HG03103 (cell line): ENCODE measurements at regions not wholly inside any gene's neighbourhood (a gene's known extent, or its start where the extent isn't known, plus 50 kb on each side); places are given as distances from the start of the nearest gene placed in this dataset.

Experiments used
- ATAC-seq: cut with Tn5 transposase; IDR thresholded peaks from one replicate; pipeline ENCODE4 v1.9.1; 2021; ENCODE audit warnings: low read depth; ENCODE audit not compliant: unreplicated experiment

DNA sequence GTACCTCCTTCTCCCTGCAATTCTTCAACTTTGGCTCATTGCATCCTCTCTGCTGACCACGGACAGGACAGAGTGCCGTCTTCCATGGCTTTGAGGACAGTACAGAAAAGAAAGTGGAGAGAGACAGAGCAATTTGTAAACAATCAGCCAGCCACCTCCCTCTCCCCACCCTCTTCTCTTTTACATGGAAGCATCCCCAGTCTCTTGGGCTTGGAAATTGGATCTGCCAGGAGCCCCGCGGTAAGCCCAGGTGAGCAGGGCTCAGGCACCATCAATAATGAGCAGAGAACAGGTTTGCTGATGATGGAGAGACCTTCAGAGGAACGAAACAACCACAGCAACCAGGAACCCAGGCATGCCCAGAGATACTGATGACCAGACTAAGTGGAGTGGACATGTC, 194.9 kb upstream of the TNRC6C start:
- no peak for ATAC-seq

DNA sequence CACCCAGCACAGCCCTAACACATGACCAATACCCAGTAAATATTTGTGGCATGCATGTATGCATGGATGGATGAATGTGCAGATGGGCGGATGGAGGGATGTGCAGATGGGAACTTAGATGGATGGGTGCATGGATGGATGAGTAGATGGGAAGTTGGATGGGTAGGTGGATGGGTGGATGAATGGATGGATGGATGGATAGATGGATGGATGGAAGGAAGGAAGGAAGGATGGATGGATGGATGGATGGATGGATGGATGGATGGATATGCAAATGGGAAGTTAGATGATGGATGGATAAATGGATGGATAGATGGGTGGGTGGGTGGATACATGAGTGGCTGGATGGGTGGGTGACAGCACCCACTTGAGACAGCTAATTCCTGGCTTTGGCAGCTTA, 193.2 kb upstream of the TNRC6C start:
- ATAC-seq = no peak

DNA sequence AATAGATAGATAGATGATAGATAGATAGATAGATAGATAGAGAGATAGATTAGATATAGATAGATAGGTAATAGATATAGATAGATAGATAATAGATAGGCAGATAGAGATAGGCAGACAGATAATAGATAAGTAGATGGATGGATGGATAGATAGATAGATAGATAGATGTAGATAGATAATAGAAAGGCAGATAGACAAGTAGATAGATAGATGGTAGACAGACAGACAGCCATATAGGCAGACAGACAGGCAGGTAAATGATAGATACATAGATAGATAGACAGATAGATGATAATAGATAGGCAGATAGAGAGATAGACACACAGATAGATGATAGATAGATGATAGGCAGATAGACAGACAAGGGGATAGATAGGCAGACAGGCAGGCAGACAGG, 191.4 kb upstream of the TNRC6C start:
- ATAC-seq = no peak

DNA sequence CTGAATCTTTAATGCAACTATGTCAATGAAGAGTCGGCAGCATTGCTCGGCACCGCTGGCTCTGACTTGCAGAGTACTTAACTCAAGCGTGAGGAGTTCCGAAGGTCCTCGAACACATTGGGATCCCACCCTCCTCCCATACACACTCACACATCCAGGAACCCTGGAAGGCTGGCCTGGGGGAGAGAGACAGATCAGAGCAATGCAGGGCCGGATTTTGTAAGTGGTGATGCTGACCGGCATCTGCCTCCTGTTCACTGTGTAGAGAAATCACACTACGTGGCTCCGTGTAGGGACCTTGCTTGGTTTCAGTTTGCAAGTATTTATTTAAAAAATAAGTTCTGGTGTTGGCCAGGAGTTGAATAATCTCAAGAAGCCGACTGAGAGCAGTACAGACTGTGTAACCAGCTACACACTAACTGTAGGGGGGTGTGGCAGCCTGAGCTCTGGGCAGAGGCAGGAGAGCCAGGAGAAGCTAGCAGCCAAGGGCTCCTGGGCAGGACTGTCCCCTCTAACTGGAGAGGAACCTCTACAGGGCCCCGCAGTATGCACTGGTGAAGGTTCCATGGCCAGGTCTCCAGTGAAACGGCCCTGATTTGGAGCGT, 190.2 kb upstream of the TNRC6C start:
- ATAC-seq = no peak

DNA sequence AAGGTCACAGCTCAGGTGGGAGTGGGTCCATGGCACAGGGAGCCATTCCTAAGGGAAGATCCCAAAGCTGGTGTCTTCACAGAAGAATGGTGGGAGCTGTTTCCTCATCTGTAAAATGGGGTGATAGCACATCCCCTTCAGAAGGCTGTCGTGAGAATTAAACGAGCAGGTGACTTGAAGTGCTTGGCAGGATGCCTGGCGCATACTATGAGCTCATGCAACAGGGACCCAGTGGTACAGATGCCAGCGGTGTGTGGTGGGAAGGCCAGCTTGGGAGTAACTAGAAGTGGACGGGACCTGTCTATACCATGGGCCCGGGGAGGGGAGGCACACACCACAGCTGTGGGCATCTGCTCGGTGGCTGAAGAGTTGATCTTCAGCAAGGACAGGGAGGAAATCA, 189.3 kb upstream of the TNRC6C start:
- no peak for ATAC-seq

DNA sequence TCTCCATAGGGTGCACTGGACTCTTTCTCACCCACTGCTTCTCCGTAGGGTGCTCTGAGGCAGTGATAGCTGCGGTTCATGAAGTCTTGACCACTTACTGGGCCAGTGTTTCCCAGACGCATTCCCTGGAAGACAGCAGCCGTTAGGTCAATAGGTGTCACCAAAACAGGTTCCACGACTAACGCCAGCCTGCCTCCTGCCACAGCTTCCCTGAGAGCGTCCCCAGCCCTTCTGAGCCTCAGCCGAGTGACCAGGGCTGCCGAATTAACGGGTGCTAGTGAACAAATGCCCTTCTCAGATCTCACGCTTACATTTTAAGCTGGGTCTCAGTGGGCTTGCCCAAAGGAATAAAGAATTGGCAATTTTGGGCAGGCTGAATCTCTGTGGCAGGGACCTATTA, 188.7 kb upstream of the TNRC6C start:
- ATAC-seq = no peak

DNA sequence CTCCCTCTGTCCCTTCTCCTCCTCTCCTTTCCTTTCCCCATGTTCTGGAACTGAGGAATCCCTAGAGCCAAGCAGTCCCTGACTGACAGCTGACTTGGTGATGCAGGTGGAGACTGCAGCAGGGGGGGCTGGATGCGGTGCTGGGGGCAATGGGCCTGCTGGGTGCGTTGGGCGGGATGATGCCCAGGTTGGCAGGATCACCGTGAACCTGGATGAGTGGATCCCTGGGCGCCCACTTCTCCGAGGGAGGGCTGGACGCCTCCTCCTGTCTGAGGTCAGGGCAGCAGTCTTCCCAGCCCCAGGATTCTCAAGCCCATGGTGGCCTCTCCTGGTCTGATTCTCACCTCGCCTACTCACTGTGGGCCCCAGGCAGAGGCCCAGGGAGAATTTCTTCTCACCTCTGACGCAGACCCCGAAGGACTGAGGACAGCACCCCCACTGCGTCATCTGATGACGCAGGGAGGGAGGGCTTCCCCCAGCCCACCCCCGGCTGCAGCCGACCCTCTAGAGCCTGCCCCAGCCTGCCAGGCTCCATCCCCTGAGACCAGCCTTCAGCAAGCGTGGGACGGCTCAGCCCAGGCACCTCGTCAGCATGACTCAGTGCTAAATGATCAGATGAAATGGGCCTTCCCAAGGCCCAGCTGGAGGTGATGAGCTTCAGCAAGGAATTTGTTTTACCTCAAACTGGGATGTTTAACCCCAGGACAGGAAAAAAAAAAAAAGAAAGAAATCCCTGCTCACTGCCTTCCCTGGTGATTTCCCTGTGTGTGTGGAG, 188.0 kb upstream of the TNRC6C start:
- ATAC-seq = no peak

DNA sequence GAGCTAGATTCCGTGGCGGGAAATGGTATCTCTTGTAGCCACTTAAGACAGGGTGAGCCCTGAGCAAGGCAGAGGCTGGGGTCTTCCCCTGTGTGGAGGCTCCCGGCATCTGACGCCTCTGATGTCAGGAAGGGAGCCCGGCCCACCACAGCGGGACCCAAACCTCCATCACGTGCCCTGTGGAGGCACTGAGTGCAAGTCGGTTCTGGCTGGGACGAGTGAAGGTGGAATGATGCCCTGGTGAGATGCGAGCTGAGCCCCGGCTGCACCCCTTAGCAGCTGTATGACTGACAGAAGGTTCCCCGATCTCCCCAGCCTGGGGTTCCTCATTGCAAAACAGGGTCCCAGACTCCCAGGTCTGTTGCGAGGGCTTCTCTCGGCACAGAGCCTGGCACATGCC, 187.4 kb upstream of the TNRC6C start:
- no peak for ATAC-seq

DNA sequence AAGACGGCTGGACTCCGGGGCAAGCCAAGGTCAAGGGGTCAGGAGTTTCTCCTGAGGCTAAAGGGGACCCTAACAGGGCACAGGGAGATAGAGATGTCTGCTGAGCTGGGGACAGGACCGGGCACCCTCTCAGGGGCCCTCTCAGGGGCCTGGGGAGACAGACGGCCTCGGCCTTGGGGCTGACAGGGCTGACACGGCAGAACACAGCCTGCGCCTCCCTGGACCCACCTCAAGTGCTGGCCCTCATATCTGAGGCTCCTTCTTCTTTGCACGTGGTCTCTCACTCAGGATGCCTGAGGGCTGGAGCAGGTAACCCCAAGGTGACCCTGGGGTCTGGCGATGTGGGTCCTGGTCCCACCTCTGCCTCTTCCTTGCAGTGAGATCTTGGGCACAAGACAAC, 186.9 kb upstream of the TNRC6C start:
- ATAC-seq = no peak

DNA sequence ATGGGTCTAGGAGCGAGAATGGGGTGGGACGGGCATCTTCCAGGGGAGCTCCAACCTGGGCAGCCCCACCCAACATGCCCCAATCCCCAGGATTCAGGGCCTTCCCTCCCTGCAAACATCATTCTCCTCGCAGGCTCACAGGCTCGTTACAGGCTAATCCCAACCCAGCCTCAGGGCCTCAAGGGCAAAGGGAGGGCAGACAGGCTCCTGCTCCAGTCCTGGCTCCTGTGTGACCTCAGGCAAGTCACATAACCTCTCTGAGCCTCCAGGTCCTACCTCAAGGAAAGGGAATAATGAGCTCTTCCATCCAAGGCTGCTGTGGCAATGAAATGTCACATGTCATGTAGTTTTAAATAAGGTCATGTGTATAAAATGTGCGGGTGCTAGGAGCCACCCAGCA, 186.5 kb upstream of the TNRC6C start:
- ATAC-seq = no peak

DNA sequence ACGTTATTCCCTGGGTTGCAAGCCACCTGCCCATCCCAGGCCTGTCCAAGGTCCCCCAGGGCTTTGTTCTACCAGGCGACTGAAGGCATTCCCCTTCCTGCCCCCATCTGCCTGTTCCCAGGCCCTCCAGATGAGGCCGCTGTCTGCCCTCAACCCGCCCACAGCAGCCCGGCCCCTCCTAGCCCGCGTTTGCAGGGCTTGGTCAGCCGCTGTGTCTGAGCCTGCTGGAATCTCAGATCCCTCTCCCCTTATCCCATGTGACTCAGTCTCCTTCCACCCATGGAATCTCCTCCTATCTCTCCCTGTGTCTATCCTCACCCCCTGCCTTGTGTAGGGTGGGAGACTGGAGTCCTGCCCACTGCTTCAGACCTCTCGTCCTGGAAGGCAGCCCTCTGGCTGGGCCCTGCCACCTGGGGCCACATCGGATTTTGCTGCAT, 186.0 kb upstream of the TNRC6C start:
- ATAC-seq = no peak

DNA sequence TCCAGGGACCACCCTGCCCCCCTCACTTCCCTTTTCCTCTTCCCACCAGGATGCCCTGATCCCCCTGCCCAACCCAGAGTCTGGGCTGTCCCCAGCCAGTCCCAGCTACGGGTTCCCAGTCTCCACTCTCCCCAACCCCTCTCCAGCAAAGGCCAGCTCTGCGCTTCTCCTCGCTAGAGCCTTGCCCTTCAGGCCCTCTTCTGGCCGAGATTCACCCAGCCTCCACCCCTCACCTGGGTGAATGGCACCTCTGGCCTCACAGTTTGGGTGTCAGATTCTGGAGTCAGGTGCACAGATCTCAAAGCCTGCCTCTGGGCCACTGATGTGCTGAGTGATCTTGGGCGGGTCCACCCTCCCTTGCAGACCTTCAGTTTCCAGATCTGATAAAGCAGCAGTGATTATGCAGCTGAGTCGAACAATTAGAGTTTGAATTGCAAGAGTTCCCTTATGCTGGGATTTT, 185.6 kb upstream of the TNRC6C start:
- no peak for ATAC-seq

DNA sequence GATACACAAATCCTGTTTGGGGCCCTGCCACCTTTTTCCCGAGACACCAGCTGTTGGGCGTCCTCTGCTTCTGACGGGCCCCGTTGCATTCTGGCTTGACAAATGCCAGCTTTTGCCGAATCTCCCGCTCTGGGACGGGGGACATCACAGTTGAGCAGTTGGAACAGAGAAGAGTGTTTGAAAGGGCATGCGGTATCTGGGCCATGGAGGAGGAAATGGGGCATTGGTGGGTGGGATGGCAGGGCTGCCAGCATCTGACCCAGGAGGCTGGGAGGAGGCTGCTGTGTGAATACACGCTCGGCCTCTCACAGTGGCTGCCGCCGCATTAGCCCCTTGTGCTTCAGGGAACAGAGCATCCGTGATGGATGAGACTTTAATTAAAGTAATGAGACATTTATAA, 184.3 kb upstream of the TNRC6C start:
- ATAC-seq = no peak

DNA sequence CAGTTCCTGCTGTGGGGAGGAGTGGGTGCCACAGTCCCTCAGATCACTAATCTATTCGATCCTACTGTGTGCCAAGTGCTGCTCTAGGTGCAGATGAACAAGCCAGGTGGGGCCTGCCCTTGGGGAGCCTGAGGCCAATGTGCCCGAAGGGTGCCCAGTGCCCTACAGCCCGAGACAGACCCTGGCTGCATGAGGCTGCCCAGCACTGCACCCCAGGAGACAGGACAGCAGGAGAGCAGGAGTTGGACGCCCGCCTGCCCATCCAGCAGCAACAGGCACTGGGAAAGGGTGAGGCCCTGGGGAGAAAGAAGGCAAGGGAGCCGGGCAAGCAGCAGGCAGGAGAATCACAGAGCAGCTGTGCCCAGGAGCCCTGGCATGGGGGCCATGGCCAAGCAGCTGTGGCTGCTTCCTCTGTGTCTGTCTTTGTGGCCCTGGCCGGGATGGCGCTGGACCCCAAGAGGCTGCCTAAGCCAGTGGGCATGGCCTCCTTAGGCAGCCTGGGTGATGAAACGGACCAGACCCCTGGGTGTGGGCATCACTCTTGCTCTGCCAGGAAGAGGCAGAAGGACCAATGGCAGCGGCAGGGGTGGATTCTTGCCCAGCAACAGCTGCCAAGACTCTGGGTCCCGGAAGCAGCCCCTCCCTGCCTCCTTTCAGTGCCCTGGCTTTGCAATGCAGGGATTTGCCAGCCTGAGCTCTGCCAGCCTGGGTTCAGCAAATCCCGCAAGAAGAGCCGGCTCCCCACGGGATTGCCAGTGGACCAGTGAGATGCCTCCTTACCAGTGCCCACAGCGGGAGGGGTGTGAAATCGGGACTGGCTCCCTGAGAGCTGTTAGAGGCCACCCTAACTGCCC, 179.6 kb upstream of the TNRC6C start:
- no peak for ATAC-seq

DNA sequence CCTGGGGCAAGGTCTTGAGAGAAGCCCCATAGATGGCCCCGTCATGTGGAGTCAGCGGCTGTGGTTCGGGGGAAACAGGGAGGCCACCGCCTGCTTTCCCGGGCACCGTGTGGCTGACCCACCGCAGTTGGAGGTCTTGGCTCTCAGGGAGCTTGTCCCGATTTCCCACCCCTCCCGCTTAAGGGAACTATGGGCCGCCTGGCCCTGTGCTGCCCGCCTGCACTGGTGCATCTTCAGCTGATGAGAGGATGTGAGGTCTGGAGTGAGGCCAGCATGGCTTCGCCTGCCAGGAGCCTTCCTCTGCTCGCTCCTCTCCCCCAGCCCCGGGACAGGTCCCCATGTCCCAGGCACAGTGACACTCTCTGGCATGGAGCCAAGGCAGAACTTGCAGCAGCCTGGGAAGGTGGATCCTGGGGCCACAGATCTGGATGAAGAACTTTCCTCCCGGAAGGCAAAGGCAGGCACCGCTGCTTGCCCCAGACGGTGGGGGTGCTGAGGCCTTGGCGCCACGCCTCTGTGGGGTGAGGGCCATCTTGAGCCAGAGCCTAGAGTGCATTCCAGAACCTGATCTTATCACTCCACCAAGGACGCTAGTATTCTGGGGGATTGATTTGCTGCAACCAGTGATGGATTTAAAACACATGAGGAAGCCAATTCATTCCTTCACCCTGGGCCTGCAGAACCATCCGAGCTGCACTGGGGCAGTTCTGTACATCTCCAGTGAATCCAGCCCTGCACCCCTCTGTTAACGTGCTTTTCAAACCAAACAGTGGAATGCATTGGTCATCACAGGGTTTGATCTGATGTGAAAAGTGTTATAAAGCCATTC, 178.6 kb upstream of the TNRC6C start:
- ATAC-seq = no peak

DNA sequence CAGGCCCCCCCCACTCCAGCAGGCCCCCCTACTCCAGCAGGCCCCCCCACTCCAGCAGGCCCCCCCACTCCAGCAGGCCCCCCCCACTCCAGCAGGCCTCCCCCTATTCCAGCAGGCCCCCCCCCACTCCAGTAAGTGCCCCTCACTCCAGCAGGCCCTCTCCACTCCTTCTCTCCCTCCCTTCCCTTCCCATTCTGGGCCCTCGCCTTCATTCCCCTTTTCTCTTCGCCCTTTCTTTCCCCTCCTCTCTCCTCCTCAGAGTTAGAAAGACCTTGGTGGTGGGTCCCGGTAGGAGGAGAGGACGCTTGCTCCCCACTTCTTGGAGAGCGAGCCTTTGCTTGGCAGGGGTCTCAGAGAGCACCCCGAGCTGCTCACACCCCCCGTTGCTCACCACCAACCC, 177.0 kb upstream of the TNRC6C start:
- ATAC-seq = no peak

DNA sequence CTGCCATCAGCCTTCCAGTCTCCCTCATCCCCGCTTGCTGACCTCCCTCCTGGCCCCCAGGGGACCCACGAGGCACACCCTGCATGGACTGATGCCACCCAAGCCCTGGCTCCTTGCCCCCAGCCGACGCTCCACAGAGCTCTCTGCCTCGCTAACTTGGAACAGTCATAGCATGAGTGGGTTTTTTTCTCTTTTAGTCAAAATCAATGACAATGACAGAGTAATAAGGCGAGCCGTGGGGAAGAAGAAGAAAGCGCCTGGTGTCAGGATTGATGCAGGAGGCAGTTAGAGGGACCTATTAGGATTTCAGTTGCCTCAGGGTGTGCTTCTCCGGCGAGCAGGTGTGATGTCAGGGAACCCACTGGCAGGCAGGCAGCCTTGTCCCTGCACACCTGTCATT, 176.3 kb upstream of the TNRC6C start:
- ATAC-seq = no peak

DNA sequence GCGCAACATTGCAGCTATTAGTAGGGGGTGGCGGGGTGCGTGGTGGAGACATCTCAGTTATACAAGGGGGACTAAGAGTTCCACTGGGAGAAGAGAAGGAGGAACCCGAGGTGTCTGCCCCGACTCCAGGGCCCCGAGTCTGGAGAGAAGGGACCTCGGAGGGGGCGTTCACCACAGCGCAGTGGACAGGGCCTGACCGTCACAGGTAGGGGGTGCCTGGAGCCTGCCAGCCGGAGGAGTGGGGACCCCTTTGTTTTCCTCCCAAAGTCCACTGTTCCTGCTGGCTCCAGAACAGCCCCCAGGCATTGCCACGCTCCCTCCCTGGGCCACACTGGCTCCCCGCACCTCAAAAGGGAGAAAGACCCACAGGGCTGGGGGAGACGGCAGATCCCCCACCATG, 175.9 kb upstream of the TNRC6C start:
- no peak for ATAC-seq

DNA sequence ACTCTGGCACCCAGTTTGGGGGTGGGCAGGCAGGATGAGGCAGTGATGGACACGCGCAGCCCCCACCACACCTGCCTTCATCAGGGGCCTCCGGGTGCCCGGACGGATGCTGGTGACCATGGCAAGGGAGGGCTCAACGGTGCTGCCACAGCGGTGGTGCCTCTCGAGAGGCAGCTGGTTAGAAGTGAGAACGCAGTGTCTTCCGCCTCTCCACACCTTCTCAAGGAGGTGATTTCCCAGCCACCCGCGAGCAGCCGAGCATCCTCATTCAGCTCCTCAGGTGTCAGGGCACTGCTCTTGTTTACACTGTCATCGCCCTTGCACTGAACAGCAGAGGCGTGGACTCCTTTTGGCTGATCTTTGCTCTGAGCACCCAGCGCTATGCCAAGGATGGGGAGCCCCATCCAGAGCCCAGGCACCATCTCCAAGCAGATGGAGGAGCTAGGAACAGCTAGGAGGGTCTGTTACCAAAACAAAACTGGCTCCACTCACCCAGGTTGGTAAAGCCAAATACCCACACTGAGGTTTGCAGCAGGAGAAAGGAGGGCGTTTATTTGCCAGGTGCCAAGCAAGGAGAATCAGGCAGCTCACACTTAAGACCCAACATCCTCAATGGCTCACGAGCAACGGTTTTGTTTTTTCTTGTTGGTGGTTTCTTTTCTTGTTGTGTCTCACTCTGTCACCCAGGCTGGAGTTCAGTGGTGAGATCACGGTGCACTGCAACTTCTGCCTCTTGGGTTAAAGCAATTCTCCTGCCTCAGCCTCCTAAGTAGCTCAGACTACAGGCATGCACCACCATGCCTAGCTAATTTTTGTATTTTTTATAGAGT, 174.3 kb upstream of the TNRC6C start:
- no peak for ATAC-seq
